SU-DHL-6 (cell line): ENCODE measurements at regions not wholly inside any gene's neighbourhood (a gene's known extent, or its start where the extent isn't known, plus 50 kb on each side); places are given as distances from the start of the nearest gene placed in this dataset.

Source experiments
- H2AFZ ChIP-seq: fragments of 200-600 bp; sonication (generic); 2 replicates; pipeline ENCODE4 v1.6.1; 2014; ENCODE audit warnings: low read depth, mild to moderate bottlenecking, moderate library complexity, mixed read lengths, antibody characterized with exemption, low read length; ENCODE audit not compliant: severe bottlenecking
- H3F3A ChIP-seq: fragments of 200-600 bp; shearing (Covaris generic); 2 replicates; pipeline ENCODE4 v1.6.0; 2016; ENCODE audit warnings: antibody characterized with exemption, mild to moderate bottlenecking; ENCODE audit not compliant: insufficient read depth
- H3K27ac ChIP-seq: fragments of 200-600 bp; sonication (generic); 2 replicates; pipeline ENCODE4 v1.5.1; 2016; ENCODE audit warnings: low read depth, mild to moderate bottlenecking, low read length, moderate library complexity, mixed read lengths
- H3K27me3 ChIP-seq: fragments of 200-600 bp; sonication (generic), shearing (Covaris generic); 2 replicates; pipeline ENCODE4 v1.6.0; 2014; ENCODE audit warnings: mild to moderate bottlenecking, low read length
- H3K36me3 ChIP-seq: fragments of 200-600 bp; sonication (generic); 2 replicates; pipeline ENCODE4 v1.6.1; 2014; ENCODE audit warnings: mild to moderate bottlenecking, low read length, mixed read lengths
- H3K4me2 ChIP-seq: fragments of 300-600, 200-600 bp; shearing (Covaris generic), sonication (generic); 2 replicates; pipeline ENCODE4 v1.6.0; 2014; ENCODE audit warnings: low read length, low read depth, mild to moderate bottlenecking; ENCODE audit not compliant: poor library complexity, severe bottlenecking
- H3K4me3 ChIP-seq: fragments of 200-600 bp; sonication (generic); 2 replicates; pipeline ENCODE4 v1.5.1; 2014; ENCODE audit warnings: antibody characterized with exemption, low read length, mild to moderate bottlenecking, mixed read lengths; ENCODE audit not compliant: insufficient read depth, poor library complexity, severe bottlenecking
- H3K79me2 ChIP-seq: fragments of 200-600 bp; sonication (generic); 2 replicates; pipeline ENCODE4 v1.6.1; 2014; ENCODE audit warnings: mild to moderate bottlenecking, low read length, moderate library complexity; ENCODE audit not compliant: insufficient read depth
- H3K9ac ChIP-seq: fragments of 200-600 bp; sonication (generic); 2 replicates; pipeline ENCODE4 v1.7.0; 2014; ENCODE audit warnings: mild to moderate bottlenecking, low read length
- H3K9me2 ChIP-seq: fragments of 200-600 bp; sonication (generic); replicated peaks from 2 replicates; pipeline ENCODE4 v1.6.1; 2014; ENCODE audit warnings: low read length; ENCODE audit not compliant: insufficient read depth
- H3K9me3 ChIP-seq: fragments of 200-600 bp; sonication (generic); 2 replicates; pipeline ENCODE4 v1.6.1; 2014; ENCODE audit warnings: low read length, mixed read lengths; ENCODE audit not compliant: insufficient read depth
- H4K20me1 ChIP-seq: fragments of 200-600 bp; sonication (generic); 2 replicates; pipeline ENCODE4 v1.6.1; 2014; ENCODE audit warnings: low read depth, mild to moderate bottlenecking, antibody characterized with exemption, low read length, moderate library complexity, mixed read lengths
- EZH2phosphoT487 ChIP-seq: fragments of 200-600 bp; sonication (generic), shearing (Covaris generic); conservative IDR thresholded peaks from 2 replicates; pipeline ENCODE4 v1.6.1; 2018; ENCODE audit warnings: mild to moderate bottlenecking, antibody characterized with exemption, low read length, moderate library complexity, mixed read lengths
- TF ChIP-seq, protein P1 (sequence below): fragments of 200-600 bp; sonication (generic); IDR thresholded peaks from one replicate; pipeline ENCODE4 v1.5.1; 2017; ENCODE audit warnings: antibody characterized with exemption, mild to moderate bottlenecking, low read length, moderate library complexity; ENCODE audit not compliant: insufficient read depth, poor library complexity, severe bottlenecking

DNA sequence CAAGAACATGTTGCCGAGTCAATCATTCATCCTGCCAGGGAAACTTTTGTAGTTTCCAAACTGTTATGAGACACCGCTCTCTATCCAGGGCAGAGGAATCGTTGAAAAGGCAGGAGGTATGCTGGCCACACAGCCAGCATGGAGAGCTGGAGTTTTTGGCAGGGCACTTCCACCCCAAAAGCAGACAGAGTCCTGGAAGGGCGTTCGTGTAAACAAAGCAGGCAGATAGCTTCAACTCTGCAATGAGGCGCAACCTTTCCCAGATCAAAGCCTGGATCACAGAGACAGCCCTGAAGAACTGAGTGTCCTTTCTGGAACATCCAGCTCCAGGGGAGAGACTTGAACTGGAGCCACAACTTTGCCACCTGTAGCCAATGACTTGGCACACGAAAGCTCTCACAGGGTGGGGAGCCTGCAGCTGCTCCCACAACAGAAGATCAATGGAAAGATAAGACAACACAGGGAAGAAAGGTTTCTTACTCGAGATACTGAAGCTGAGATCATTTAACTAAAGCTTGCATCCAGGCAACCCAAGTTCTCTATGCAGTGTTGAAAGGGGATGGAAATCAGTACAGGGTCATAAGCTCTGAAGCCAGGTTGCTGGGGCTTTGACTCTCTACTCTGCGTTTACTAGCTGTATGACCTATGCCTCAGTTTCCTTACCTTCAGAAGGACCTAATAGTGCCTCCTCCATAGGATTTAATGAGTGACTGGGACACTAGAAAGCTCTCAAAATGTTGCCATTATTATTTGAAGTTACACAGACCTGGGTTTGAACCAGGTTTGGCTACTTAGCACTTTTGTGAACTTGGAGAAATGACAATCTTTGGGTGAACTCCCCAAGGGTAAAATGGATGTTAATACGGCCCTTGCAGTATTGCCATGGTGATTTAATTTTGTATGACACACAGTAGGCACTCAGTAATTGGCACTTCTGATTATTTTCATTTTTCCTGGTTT is 434.8 kb upstream of the NPVF start:
- TF ChIP-seq, protein P1, sequence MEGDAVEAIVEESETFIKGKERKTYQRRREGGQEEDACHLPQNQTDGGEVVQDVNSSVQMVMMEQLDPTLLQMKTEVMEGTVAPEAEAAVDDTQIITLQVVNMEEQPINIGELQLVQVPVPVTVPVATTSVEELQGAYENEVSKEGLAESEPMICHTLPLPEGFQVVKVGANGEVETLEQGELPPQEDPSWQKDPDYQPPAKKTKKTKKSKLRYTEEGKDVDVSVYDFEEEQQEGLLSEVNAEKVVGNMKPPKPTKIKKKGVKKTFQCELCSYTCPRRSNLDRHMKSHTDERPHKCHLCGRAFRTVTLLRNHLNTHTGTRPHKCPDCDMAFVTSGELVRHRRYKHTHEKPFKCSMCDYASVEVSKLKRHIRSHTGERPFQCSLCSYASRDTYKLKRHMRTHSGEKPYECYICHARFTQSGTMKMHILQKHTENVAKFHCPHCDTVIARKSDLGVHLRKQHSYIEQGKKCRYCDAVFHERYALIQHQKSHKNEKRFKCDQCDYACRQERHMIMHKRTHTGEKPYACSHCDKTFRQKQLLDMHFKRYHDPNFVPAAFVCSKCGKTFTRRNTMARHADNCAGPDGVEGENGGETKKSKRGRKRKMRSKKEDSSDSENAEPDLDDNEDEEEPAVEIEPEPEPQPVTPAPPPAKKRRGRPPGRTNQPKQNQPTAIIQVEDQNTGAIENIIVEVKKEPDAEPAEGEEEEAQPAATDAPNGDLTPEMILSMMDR = no peak
- no peak for TF ChIP-seq EZH2phosphoT487
- no peaks in the 10 kb centered on the region for H3K27me3 ChIP-seq
- no peak overlapping the region for H2AFZ ChIP-seq
- no peak overlapping the region for H3K27ac ChIP-seq
- no peak overlapping the region for H3K4me2 ChIP-seq
- H3F3A ChIP-seq = no peaks in the 10 kb centered on the region
- no peaks in the 10 kb centered on the region for H3K9me3 ChIP-seq
- H3K4me3 ChIP-seq = no peak overlapping the region
- H3K79me2 ChIP-seq = no peaks in the 10 kb centered on the region
- H3K36me3 ChIP-seq = no peaks in the 10 kb centered on the region
- H4K20me1 ChIP-seq = no peaks in the 10 kb centered on the region
- no peaks in the 10 kb centered on the region for H3K9me2 ChIP-seq
- H3K9ac ChIP-seq = no peak overlapping the region

DNA sequence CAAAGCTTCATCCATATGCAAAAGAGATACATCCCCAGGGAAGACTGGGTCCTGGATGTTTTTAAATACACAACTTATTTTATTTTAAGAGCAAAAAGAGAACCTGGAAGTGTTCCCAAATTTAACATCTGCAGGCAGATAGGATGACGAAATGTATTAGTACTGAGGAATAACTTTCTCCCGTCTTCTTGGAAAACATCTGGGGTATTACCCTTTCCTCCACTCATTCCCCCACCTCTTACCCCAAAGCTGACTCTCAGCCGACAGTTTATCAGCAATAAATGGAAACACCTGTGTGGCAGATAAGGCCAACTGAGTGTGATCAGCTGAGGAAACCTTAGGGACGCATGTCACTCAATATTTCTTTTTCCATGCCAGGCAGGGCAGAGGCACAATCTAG is 435.6 kb upstream of the NPVF start:
- Histone ChIP-seq H3K9me3 (no peaks in the 10 kb centered on the region), H3K36me3 (no peaks in the 10 kb centered on the region), H2AFZ (no peak overlapping the region), H4K20me1 (no peaks in the 10 kb centered on the region), H3K27me3 (no peaks in the 10 kb centered on the region), H3K4me2 (no peak overlapping the region), H3K79me2 (no peaks in the 10 kb centered on the region), H3K4me3 (no peak overlapping the region), H3K9me2 (no peaks in the 10 kb centered on the region), H3F3A (no peaks in the 10 kb centered on the region), H3K9ac (no peak overlapping the region), H3K27ac (no peak overlapping the region)
- TF ChIP-seq, protein P1 = no peak
- no peak for TF ChIP-seq EZH2phosphoT487

DNA sequence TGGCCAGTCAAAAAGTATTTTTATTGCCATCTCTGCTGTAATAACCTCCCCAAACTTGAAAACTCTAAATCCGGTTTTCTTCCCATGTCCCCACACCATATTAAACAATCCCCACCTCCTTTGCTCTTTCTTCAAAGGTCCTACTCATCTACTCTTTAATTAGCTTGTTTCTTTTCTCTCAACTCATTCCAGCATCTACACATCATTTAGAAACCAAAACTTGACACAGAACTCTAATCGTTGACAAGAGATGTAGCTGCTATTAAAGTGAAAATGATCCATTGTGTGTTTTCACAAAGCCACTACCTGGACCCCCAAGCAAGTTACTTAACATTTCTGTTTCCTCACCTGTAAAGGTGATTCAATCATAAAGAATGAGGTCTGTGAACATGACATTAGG is 436.3 kb upstream of the NPVF start:
- Histone ChIP-seq H3K9me2 (no peaks in the 10 kb centered on the region), H3K9me3 (no peaks in the 10 kb centered on the region), H3K27me3 (no peaks in the 10 kb centered on the region)

More for the DNA sequence above, 436.3 kb upstream of the NPVF start:
- H4K20me1 ChIP-seq = no peaks in the 10 kb centered on the region
- TF ChIP-seq EZH2phosphoT487 = no peak
- TF ChIP-seq, protein P1 = no peak
- no peak overlapping the region for H3K4me3 ChIP-seq
- H3K9ac ChIP-seq = no peak overlapping the region
- H3K79me2 ChIP-seq = no peaks in the 10 kb centered on the region
- no peak overlapping the region for H2AFZ ChIP-seq
- H3F3A ChIP-seq = no peaks in the 10 kb centered on the region
- H3K4me2 ChIP-seq = no peak overlapping the region
- no peak overlapping the region for H3K27ac ChIP-seq
- H3K36me3 ChIP-seq = no peaks in the 10 kb centered on the region
